ENCODE measurements at regions not wholly inside any gene's neighbourhood (a gene's known extent, or its start where the extent isn't known, plus 50 kb on each side); places are given as distances from the start of the nearest gene placed in this dataset.

GRCh38 chr17:71276079-71276478 is 844.7 kb upstream of the SOX9 start:
- no peak for TF ChIP-seq EZH2phosphoT487 (IDR thresholded peaks at IDR 0.05; ENCODE audit: borderline replicate concordance)
- TF ChIP-seq, protein P1, sequence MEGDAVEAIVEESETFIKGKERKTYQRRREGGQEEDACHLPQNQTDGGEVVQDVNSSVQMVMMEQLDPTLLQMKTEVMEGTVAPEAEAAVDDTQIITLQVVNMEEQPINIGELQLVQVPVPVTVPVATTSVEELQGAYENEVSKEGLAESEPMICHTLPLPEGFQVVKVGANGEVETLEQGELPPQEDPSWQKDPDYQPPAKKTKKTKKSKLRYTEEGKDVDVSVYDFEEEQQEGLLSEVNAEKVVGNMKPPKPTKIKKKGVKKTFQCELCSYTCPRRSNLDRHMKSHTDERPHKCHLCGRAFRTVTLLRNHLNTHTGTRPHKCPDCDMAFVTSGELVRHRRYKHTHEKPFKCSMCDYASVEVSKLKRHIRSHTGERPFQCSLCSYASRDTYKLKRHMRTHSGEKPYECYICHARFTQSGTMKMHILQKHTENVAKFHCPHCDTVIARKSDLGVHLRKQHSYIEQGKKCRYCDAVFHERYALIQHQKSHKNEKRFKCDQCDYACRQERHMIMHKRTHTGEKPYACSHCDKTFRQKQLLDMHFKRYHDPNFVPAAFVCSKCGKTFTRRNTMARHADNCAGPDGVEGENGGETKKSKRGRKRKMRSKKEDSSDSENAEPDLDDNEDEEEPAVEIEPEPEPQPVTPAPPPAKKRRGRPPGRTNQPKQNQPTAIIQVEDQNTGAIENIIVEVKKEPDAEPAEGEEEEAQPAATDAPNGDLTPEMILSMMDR (conservative IDR thresholded peaks at IDR 0.05; ENCODE audit: low read length): no peak

All from Loucy (cell line).